ENCODE measurements at regions not wholly inside any gene's neighbourhood (a gene's known extent, or its start where the extent isn't known, plus 50 kb on each side); places are given as distances from the start of the nearest gene placed in this dataset.

- TF ChIP-seq CREB1 (CRISPR knock-in tag; IDR thresholded peaks at IDR 0.05; ENCODE audit: low read depth) (no peak), EZH2 (IDR thresholded peaks at IDR 0.05; ENCODE audit: low read depth, unreplicated experiment) (no peak)
- TF ChIP-seq, protein P1, sequence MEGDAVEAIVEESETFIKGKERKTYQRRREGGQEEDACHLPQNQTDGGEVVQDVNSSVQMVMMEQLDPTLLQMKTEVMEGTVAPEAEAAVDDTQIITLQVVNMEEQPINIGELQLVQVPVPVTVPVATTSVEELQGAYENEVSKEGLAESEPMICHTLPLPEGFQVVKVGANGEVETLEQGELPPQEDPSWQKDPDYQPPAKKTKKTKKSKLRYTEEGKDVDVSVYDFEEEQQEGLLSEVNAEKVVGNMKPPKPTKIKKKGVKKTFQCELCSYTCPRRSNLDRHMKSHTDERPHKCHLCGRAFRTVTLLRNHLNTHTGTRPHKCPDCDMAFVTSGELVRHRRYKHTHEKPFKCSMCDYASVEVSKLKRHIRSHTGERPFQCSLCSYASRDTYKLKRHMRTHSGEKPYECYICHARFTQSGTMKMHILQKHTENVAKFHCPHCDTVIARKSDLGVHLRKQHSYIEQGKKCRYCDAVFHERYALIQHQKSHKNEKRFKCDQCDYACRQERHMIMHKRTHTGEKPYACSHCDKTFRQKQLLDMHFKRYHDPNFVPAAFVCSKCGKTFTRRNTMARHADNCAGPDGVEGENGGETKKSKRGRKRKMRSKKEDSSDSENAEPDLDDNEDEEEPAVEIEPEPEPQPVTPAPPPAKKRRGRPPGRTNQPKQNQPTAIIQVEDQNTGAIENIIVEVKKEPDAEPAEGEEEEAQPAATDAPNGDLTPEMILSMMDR (conservative IDR thresholded peaks at IDR 0.05; ENCODE audit: low read depth in 2 of 2): no peak
These were observed 59.0 kb upstream of the HABP2 start for GRCh38 chr10:113493882-113494301.
